ENCODE measurements at regions not wholly inside any gene's neighbourhood (a gene's known extent, or its start where the extent isn't known, plus 50 kb on each side); places are given as distances from the start of the nearest gene placed in this dataset.

DNA sequence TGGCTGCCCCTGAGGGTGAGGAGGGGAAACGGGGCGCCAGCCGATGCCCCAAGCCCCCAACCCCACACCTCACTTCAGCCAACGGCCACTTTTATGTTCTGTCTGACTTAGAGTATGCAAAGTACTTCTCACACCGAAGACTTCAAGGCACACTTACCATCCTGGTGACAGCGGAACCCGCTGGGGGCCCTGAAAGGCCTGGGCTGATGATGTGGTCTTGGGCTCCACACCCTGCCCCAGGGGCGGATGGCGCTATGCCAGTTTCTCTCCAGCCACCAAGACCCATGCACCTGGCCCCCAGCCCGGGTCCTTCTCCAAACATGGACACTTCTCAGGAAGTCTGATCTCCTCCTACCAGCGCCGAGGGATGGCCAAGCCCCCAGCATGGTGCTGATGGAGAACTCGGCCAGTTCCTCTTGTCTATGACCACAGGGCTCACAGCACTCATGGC is 175.4 kb downstream of the CTTN start:
- intact Hi-C loops (cut with micrococcal nuclease): no loop called here
- Histone ChIP-seq H3K9me3 (ENCODE audit: control insufficient read depth, insufficient read depth, low read length) (no peaks in the 10 kb centered on the region), H3K27ac (ENCODE audit: low read length) (no peak overlapping the region), H3K27me3 (ENCODE audit: control insufficient read depth, insufficient read depth, low read length) (no peaks in the 10 kb centered on the region), H3K4me1 (ENCODE audit: control insufficient read depth, insufficient read depth, low read length) (no peaks in the 10 kb centered on the region), H3K36me3 (ENCODE audit: control insufficient read depth, insufficient read depth, low read length) (no peaks in the 10 kb centered on the region), H3K4me3 (ENCODE audit: low read length) (no peak overlapping the region)
- no peak for ATAC-seq
- 88% methylated on average over 13 of the region's 13 CpGs for WGBS (ENCODE audit: insufficient coverage)
- no peaks in the 10 kb centered on the region for H3K9me3 Mint-ChIP-seq
- no peaks in the 10 kb centered on the region for H3K4me1 Mint-ChIP-seq
- H3K27me3 Mint-ChIP-seq (ENCODE audit: low read depth in 2 of 2): no peaks in the 10 kb centered on the region
- DNase-seq: no peak
- no peak overlapping the region for H3K4me3 Mint-ChIP-seq
- TF ChIP-seq, protein P1, sequence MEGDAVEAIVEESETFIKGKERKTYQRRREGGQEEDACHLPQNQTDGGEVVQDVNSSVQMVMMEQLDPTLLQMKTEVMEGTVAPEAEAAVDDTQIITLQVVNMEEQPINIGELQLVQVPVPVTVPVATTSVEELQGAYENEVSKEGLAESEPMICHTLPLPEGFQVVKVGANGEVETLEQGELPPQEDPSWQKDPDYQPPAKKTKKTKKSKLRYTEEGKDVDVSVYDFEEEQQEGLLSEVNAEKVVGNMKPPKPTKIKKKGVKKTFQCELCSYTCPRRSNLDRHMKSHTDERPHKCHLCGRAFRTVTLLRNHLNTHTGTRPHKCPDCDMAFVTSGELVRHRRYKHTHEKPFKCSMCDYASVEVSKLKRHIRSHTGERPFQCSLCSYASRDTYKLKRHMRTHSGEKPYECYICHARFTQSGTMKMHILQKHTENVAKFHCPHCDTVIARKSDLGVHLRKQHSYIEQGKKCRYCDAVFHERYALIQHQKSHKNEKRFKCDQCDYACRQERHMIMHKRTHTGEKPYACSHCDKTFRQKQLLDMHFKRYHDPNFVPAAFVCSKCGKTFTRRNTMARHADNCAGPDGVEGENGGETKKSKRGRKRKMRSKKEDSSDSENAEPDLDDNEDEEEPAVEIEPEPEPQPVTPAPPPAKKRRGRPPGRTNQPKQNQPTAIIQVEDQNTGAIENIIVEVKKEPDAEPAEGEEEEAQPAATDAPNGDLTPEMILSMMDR (IDR thresholded peaks at IDR 0.05): no peak
- no peaks in the 10 kb centered on the region for H3K36me3 Mint-ChIP-seq
- H3K27ac Mint-ChIP-seq: no peak overlapping the region

DNA sequence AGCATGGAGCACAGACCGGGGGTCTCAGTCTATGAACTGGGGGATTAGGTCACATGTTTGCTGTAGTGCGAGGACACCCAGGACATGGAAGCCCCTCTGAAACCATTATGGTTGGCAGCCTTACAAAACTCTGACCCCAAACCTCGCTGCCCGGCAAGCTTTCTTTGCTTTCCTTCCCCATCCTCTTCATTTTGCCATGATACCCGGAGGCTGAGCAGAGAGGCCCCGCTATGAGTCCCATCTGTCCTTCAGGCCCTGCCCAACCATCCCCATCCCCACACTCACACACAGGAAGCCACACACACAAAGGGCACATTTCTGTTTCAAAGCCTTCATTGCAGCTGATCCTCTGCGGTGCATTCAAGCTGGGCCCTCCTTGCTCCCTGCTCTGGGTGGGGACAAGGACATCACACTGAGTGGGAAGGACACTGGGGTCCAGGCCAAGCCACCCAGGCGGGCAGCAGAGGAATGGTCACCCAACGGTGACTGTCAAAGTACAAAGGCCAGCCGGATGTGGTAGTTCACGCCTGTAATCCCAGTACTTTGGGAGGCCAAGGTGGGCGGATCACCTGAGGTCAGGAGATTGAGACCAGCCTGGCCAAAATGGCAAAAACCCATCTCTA is 176.5 kb downstream of the CTTN start:
- Histone ChIP-seq H3K27ac (ENCODE audit: low read length) (no peak overlapping the region), H3K4me1 (ENCODE audit: control insufficient read depth, insufficient read depth, low read length) (no peaks in the 10 kb centered on the region), H3K9me3 (ENCODE audit: control insufficient read depth, insufficient read depth, low read length) (no peaks in the 10 kb centered on the region), H3K27me3 (ENCODE audit: control insufficient read depth, insufficient read depth, low read length) (no peaks in the 10 kb centered on the region), H3K4me3 (ENCODE audit: low read length) (no peak overlapping the region), H3K36me3 (ENCODE audit: control insufficient read depth, insufficient read depth, low read length) (no peaks in the 10 kb centered on the region)
- Mint-ChIP-seq H3K27me3 (ENCODE audit: low read depth in 2 of 2) (peaks cover 0 to 3% of the 10 kb centered on the region in 2 donors), H3K4me1 (no peaks in the 10 kb centered on the region), H3K9me3 (no peaks in the 10 kb centered on the region), H3K4me3 (no peak overlapping the region), H3K27ac (no peak overlapping the region), H3K36me3 (no peaks in the 10 kb centered on the region)
- no peak for DNase-seq
- WGBS (ENCODE audit: insufficient coverage): 91% methylated on average over 12 of the region's 12 CpGs
- no peak for ATAC-seq
- TF ChIP-seq, protein P1 (IDR thresholded peaks at IDR 0.05): no peak
- intact Hi-C loops (cut with micrococcal nuclease): no loop called here

- Histone ChIP-seq H3K9me3 (ENCODE audit: control insufficient read depth, insufficient read depth, low read length) (no peaks in the 10 kb centered on the region), H3K4me1 (ENCODE audit: control insufficient read depth, insufficient read depth, low read length) (no peaks in the 10 kb centered on the region), H3K4me3 (ENCODE audit: low read length) (no peak overlapping the region), H3K27ac (ENCODE audit: low read length) (no peak overlapping the region), H3K36me3 (ENCODE audit: control insufficient read depth, insufficient read depth, low read length) (no peaks in the 10 kb centered on the region), H3K27me3 (ENCODE audit: control insufficient read depth, insufficient read depth, low read length) (no peaks in the 10 kb centered on the region)
- Mint-ChIP-seq H3K27me3 (ENCODE audit: low read depth in 2 of 2) (peaks cover 0 to 3% of the 10 kb centered on the region in 2 donors), H3K9me3 (no peaks in the 10 kb centered on the region), H3K27ac (no peak overlapping the region), H3K4me3 (no peak overlapping the region), H3K36me3 (no peaks in the 10 kb centered on the region), H3K4me1 (no peaks in the 10 kb centered on the region)
- TF ChIP-seq, protein P1 (IDR thresholded peaks at IDR 0.05): no peak
- intact Hi-C loops (cut with micrococcal nuclease): no loop called here
- ATAC-seq: no peak
- no peak for DNase-seq
- 86% methylated on average over 12 of the region's 12 CpGs for WGBS (ENCODE audit: insufficient coverage)
Observed at GRCh38 chr11:70575396-70576060, 177.2 kb downstream of the CTTN start.

GRCh38 chr11:70577258-70577603 is 178.9 kb downstream of the CTTN start:
- H3K27ac Mint-ChIP-seq: no peak overlapping the region
- no peaks in the 10 kb centered on the region for H3K9me3 ChIP-seq (ENCODE audit: control insufficient read depth, insufficient read depth, low read length)
- TF ChIP-seq, protein P1 (IDR thresholded peaks at IDR 0.05): no peak
- H3K27ac ChIP-seq (ENCODE audit: low read length): no peak overlapping the region
- intact Hi-C loops (cut with micrococcal nuclease): no loop called here
- H3K4me3 Mint-ChIP-seq: no peak overlapping the region
- no peaks in the 10 kb centered on the region for H3K36me3 ChIP-seq (ENCODE audit: control insufficient read depth, insufficient read depth, low read length)
- H3K4me3 ChIP-seq (ENCODE audit: low read length): no peak overlapping the region
- peaks cover 0 to 3% of the 10 kb centered on the region in 2 donors for H3K27me3 Mint-ChIP-seq (ENCODE audit: low read depth in 2 of 2)
- no peaks in the 10 kb centered on the region for H3K4me1 Mint-ChIP-seq
- WGBS (ENCODE audit: insufficient coverage): 60% methylated on average over 7 of the region's 7 CpGs
- H3K27me3 ChIP-seq (ENCODE audit: control insufficient read depth, insufficient read depth, low read length): no peaks in the 10 kb centered on the region
- H3K9me3 Mint-ChIP-seq: no peaks in the 10 kb centered on the region
- no peak for DNase-seq
- H3K4me1 ChIP-seq (ENCODE audit: control insufficient read depth, insufficient read depth, low read length): no peaks in the 10 kb centered on the region
- no peak for ATAC-seq
- H3K36me3 Mint-ChIP-seq: no peaks in the 10 kb centered on the region
